ENCODE measurements at regions not wholly inside any gene's neighbourhood (a gene's known extent, or its start where the extent isn't known, plus 50 kb on each side); places are given as distances from the start of the nearest gene placed in this dataset.
"Not testable (repeated sequence)": the region's sequence is repeated elsewhere in the genome, so short reads cannot be mapped to it uniquely, and the experiment has no call there.

DNA sequence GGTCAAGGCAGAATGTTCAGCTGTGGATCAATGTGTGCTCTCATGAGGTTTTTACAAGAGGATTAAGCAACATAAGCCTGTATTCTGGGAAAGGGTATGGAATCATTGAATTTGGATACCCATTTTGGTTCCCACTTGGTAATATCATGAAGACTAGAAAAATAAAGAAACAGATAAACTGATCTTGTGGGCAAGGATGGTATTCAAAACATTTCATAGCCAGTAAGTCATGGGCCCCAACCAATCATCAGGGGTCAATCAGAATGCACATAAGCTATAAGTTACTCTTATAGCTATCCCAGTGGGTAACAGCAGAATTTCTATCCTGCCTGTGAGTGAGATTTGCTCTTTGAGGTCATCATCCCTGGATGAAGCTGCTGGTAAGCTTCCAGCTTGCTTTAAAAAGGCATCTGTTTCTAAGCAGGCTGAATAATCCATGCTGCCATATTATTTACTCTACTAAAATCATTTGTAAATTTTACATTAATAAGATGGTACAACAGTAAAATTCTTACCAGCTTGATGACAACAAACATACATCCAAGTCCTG is 291.2 kb downstream of the RAD51AP2 start:
- Histone ChIP-seq H3K27me3 (ENCODE audit: control insufficient read depth, insufficient read depth, low read length, poor library complexity, severe bottlenecking) (no peaks in the 10 kb centered on the region), H3K4me1 (ENCODE audit: control insufficient read depth, insufficient read depth, low read length) (no peaks in the 10 kb centered on the region), H3K9me3 (ENCODE audit: control insufficient read depth, low read length) (no peaks in the 10 kb centered on the region), H3K36me3 (ENCODE audit: control insufficient read depth, insufficient read depth, low read length) (no peaks in the 10 kb centered on the region), H3K4me3 (ENCODE audit: insufficient read depth, low read depth, low read length) (no peak overlapping the region), H3K27ac (ENCODE audit: insufficient read depth, low read depth, low read length, poor library complexity, severe bottlenecking) (no peak overlapping the region)

DNA sequence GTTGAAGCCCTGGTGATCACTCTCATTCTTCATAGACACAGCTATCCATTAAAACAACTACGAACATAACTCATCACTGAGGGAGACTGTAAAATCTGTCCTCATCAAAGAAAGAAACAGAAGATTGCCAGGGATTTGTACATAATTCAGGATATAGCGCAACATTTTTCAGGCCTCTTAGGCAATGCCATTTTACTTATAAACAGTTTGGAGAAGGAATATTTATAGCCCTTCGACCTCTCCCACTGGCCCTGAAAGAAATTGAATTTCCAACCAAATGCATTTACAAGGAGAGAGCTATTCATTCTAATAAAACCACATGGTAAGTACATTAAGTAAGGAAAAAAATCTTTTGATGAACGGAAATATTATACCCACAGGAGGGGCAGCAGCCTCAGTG is 295.0 kb downstream of the RAD51AP2 start:
- Histone ChIP-seq H3K27me3 (ENCODE audit: control insufficient read depth, insufficient read depth, low read length, poor library complexity, severe bottlenecking) (no peaks in the 10 kb centered on the region), H3K27ac (ENCODE audit: insufficient read depth, low read depth, low read length, poor library complexity, severe bottlenecking) (no peak overlapping the region), H3K9me3 (ENCODE audit: control insufficient read depth, low read length) (no peaks in the 10 kb centered on the region), H3K4me3 (ENCODE audit: insufficient read depth, low read depth, low read length) (no peak overlapping the region), H3K36me3 (ENCODE audit: control insufficient read depth, insufficient read depth, low read length) (no peaks in the 10 kb centered on the region), H3K4me1 (ENCODE audit: control insufficient read depth, insufficient read depth, low read length) (no peaks in the 10 kb centered on the region)
- 97 to 100% methylated on average over 2 to 4 of the region's 4 CpGs for WGBS, 2 experiments

DNA sequence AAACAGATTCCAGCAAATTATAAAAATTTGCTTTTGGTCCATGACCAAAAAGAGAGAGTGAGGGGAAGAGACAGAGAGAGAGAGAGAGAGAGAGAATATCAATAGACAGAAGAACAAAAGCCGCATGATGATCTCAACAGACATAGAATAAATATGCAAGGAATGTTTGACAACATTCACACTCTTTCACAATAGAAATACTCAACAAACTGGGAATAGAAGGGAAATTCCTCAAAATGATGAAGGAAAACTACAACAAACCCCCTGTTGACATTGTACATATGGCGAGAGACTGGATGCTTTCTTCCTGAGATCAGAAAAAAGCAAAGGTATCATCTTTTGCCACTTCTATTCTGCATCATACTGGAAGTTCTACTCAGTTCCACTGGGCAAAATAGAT is 309.7 kb downstream of the RAD51AP2 start:
- H3K9me3 ChIP-seq (ENCODE audit: control insufficient read depth, low read length) = no peaks in the 10 kb centered on the region
- H3K4me3 ChIP-seq (ENCODE audit: insufficient read depth, low read depth, low read length) = no peak overlapping the region

DNA sequence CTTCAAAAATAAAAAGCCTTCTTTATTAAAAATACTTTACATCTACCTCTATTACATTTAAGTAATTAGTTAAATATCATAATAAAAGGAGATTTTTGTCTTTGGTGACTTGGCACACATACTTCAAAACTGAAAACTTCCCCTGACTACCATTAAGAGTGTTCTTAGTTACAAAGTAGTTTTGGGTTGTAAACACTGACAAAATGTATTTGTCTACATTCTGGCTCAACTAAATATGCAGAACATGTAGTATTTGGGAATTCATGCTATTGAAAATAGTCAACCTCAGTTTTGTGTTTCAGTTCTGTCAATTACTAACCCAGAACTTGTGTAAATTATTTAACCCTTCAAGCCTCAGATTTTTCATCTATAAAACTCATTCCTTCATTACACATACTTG is 311.5 kb downstream of the RAD51AP2 start:
- no peak overlapping the region for H3K27ac ChIP-seq (ENCODE audit: insufficient read depth, low read depth, low read length, poor library complexity, severe bottlenecking)
- no peaks in the 10 kb centered on the region for H3K27me3 ChIP-seq (ENCODE audit: control insufficient read depth, insufficient read depth, low read length, poor library complexity, severe bottlenecking)
- no peaks in the 10 kb centered on the region for H3K36me3 ChIP-seq (ENCODE audit: control insufficient read depth, insufficient read depth, low read length)
- H3K9me3 ChIP-seq (ENCODE audit: control insufficient read depth, low read length) = no peaks in the 10 kb centered on the region
- no peaks in the 10 kb centered on the region for H3K4me1 ChIP-seq (ENCODE audit: control insufficient read depth, insufficient read depth, low read length)
- no peak overlapping the region for H3K4me3 ChIP-seq (ENCODE audit: insufficient read depth, low read depth, low read length)

More for the DNA sequence above, 309.7 kb downstream of the RAD51AP2 start:
- H3K36me3 ChIP-seq (ENCODE audit: control insufficient read depth, insufficient read depth, low read length) = no peaks in the 10 kb centered on the region
- 92 to 100% methylated on average over 1 to 2 of the region's 2 CpGs for WGBS, 2 experiments
- no peak overlapping the region for H3K27ac ChIP-seq (ENCODE audit: insufficient read depth, low read depth, low read length, poor library complexity, severe bottlenecking)
- no peaks in the 10 kb centered on the region for H3K4me1 ChIP-seq (ENCODE audit: control insufficient read depth, insufficient read depth, low read length)
- H3K27me3 ChIP-seq (ENCODE audit: control insufficient read depth, insufficient read depth, low read length, poor library complexity, severe bottlenecking) = no peaks in the 10 kb centered on the region

DNA sequence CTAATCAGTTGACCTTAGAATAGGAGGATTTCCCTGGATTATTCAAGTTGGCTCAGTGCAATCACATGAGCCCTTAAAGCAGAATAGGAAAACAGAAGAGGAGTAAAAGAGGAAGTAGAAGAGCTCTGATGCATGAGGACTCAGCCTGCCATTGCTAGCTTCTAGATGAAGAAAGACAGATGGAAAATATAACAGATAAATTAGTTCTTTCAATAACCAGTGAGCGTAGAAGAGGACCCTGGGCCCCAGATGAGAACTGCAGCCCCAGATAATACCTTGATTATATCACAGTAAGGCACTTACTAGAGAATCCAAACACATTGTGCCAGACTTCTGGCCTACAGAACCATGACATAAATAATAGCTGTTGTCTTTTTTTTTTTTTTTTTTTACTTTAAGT is 314.0 kb downstream of the RAD51AP2 start:
- not testable (repeated sequence) for H3K4me1 ChIP-seq (ENCODE audit: control insufficient read depth, insufficient read depth, low read length); H3K9me3 ChIP-seq (ENCODE audit: control insufficient read depth, low read length); H3K36me3 ChIP-seq (ENCODE audit: control insufficient read depth, insufficient read depth, low read length); H3K27ac ChIP-seq (ENCODE audit: insufficient read depth, low read depth, low read length, poor library complexity, severe bottlenecking); H3K27me3 ChIP-seq (ENCODE audit: control insufficient read depth, insufficient read depth, low read length, poor library complexity, severe bottlenecking); H3K4me3 ChIP-seq (ENCODE audit: insufficient read depth, low read depth, low read length)
- WGBS, 2 experiments = 100% methylated on average over 1 of the region's 1 CpG

DNA sequence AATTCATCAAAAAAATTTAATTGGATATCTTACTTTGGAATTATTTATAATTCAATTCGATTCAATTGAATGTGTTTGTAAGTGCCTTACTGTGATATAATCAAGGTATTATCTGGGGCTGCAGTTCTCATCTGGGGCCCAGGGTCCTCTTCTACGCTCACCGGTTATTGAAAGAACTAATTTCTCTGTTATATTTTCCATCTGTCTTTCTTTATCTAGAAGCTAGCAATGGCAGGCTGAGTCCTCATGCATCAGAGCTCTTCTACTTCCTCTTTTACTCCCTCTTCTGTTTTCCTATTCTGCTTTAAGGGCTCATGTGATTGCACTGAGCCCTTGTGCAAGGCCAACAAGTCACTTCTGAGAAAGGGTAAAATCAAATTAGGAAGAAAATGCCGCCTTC is 315.6 kb downstream of the RAD51AP2 start:
- 95 to 98% methylated on average over 3 to 4 of the region's 4 CpGs for WGBS, 2 experiments
- H3K9me3 ChIP-seq (ENCODE audit: control insufficient read depth, low read length); H3K4me1 ChIP-seq (ENCODE audit: control insufficient read depth, insufficient read depth, low read length); H3K27ac ChIP-seq (ENCODE audit: insufficient read depth, low read depth, low read length, poor library complexity, severe bottlenecking); H3K4me3 ChIP-seq (ENCODE audit: insufficient read depth, low read depth, low read length); H3K27me3 ChIP-seq (ENCODE audit: control insufficient read depth, insufficient read depth, low read length, poor library complexity, severe bottlenecking); H3K36me3 ChIP-seq (ENCODE audit: control insufficient read depth, insufficient read depth, low read length): not testable (repeated sequence)

DNA sequence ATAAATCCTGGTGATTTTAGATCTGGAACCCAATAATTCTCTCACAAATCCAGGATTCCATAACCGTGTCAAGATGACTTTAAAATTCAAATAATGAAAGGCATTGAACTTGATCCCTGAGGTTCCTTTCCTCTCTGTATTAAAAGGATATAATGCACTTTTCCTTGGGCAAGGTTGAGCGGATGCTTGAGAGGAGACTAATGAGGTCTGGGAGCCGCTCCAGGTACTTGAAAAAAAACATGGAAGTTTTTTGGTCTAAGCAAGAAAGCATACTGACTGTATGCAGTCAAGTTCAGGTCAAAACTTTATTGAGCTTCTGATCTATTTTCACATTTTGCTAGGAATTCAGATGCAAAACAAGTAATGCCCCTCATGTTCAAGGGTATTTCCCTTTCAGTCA is 318.5 kb downstream of the RAD51AP2 start:
- Histone ChIP-seq H3K4me3 (ENCODE audit: insufficient read depth, low read depth, low read length) (no peak overlapping the region), H3K4me1 (ENCODE audit: control insufficient read depth, insufficient read depth, low read length) (no peaks in the 10 kb centered on the region), H3K27ac (ENCODE audit: insufficient read depth, low read depth, low read length, poor library complexity, severe bottlenecking) (no peak overlapping the region), H3K36me3 (ENCODE audit: control insufficient read depth, insufficient read depth, low read length) (no peaks in the 10 kb centered on the region), H3K27me3 (ENCODE audit: control insufficient read depth, insufficient read depth, low read length, poor library complexity, severe bottlenecking) (no peaks in the 10 kb centered on the region), H3K9me3 (ENCODE audit: control insufficient read depth, low read length) (no peaks in the 10 kb centered on the region)
- 90 to 96% methylated on average over 3 of the region's 3 CpGs for WGBS, 2 experiments

DNA sequence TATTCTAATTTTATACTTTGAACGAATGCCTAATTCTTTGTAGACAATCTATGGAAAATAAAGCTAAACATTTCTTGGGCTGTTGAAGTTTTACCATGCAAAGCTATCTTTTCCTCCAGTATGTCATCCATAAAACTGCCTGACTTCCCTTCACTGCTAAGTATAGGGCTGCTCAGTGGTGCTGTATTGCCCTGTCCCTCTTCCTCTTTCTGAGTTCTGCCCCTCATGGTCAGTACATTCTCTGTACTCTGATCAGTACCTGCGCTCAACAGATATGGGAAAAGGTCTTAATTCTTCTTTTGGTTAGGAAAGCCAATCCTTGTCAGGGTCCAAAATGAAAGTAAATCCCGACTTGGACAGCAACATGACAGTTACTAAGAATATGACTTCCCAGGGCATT is 321.9 kb downstream of the RAD51AP2 start:
- Histone ChIP-seq H3K9me3 (ENCODE audit: control insufficient read depth, low read length) (no peaks in the 10 kb centered on the region), H3K36me3 (ENCODE audit: control insufficient read depth, insufficient read depth, low read length) (no peaks in the 10 kb centered on the region), H3K4me1 (ENCODE audit: control insufficient read depth, insufficient read depth, low read length) (no peaks in the 10 kb centered on the region), H3K27me3 (ENCODE audit: control insufficient read depth, insufficient read depth, low read length, poor library complexity, severe bottlenecking) (no peaks in the 10 kb centered on the region), H3K4me3 (ENCODE audit: insufficient read depth, low read depth, low read length) (no peak overlapping the region), H3K27ac (ENCODE audit: insufficient read depth, low read depth, low read length, poor library complexity, severe bottlenecking) (no peak overlapping the region)
- WGBS, 2 experiments = 92 to 94% methylated on average over 2 of the region's 3 CpGs

DNA sequence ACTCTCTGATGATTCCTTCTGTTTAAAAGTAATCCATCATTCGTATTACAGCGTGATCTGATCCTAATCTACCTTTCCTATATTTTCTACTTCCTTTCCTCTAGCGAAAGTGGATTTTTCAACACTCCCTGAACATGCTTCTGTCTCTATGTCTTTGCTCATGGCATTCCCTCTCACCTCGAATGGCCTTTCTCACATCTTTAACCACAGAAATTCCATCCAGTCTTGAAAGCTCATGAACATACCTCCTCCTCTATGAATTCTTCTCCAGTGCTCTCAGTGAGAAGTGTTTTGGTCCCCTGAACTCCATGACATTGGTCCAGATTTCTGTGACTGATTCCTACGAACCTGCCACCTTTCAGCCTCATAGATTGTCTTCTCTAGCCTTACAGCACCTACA is 323.2 kb downstream of the RAD51AP2 start:
- no peaks in the 10 kb centered on the region for H3K4me1 ChIP-seq (ENCODE audit: control insufficient read depth, insufficient read depth, low read length)
- WGBS, 2 experiments = 92 to 95% methylated on average over 5 of the region's 5 CpGs
- H3K36me3 ChIP-seq (ENCODE audit: control insufficient read depth, insufficient read depth, low read length) = no peaks in the 10 kb centered on the region
- H3K27me3 ChIP-seq (ENCODE audit: control insufficient read depth, insufficient read depth, low read length, poor library complexity, severe bottlenecking) = no peaks in the 10 kb centered on the region
- H3K4me3 ChIP-seq (ENCODE audit: insufficient read depth, low read depth, low read length) = no peak overlapping the region
- H3K9me3 ChIP-seq (ENCODE audit: control insufficient read depth, low read length) = no peaks in the 10 kb centered on the region
- no peak overlapping the region for H3K27ac ChIP-seq (ENCODE audit: insufficient read depth, low read depth, low read length, poor library complexity, severe bottlenecking)

DNA sequence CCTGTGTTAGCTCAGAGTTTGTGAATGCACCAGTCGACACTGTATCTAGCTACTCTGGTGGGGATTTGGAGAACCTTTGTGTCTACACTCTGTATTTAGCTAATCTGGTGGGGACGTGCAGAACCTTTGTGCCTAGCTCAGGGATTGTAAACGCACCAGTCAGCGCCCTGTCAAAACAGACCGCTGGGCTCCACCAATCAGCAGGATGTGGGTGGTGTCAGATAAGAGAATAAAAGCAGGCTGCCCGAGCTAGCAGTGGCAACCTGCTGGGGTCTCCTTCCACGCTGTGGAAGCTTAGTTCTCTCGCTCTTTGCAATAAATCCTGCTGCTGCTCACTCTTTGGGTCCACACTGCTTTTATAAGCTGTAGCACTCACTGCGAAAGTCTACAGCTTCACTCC is 324.2 kb downstream of the RAD51AP2 start:
- Histone ChIP-seq H3K27me3 (ENCODE audit: control insufficient read depth, insufficient read depth, low read length, poor library complexity, severe bottlenecking) (no peaks in the 10 kb centered on the region), H3K27ac (ENCODE audit: insufficient read depth, low read depth, low read length, poor library complexity, severe bottlenecking) (no peak overlapping the region), H3K4me3 (ENCODE audit: insufficient read depth, low read depth, low read length) (no peak overlapping the region), H3K4me1 (ENCODE audit: control insufficient read depth, insufficient read depth, low read length) (no peaks in the 10 kb centered on the region), H3K9me3 (ENCODE audit: control insufficient read depth, low read length) (no peaks in the 10 kb centered on the region), H3K36me3 (ENCODE audit: control insufficient read depth, insufficient read depth, low read length) (no peaks in the 10 kb centered on the region)
- WGBS, 2 experiments = 91% methylated on average over 9 of the region's 9 CpGs

DNA sequence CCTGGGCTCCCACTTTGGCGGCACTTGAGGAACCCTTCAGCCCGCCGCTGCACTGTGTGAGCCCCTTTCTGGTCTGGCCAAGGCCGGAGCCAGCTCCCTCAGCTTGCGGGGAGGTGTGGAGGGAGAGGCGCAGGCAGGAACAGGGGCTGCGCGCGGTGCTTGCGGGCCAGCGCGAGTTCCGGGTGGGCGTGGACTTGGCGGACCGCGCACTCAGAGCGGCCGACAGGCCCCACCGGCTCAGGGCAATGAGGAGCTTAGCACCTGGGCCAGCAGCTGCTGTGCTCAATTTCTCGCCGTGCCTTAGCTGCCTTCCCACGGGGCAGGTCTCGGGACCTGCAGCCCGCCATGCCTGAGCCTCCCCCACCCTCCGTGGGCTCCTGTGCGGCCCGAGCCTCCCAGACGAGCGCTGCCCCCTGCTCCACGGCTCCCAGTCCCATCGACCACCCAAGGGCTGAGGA is 324.8 kb downstream of the RAD51AP2 start:
- H3K4me1 ChIP-seq (ENCODE audit: control insufficient read depth, insufficient read depth, low read length); H3K27me3 ChIP-seq (ENCODE audit: control insufficient read depth, insufficient read depth, low read length, poor library complexity, severe bottlenecking); H3K36me3 ChIP-seq (ENCODE audit: control insufficient read depth, insufficient read depth, low read length); H3K27ac ChIP-seq (ENCODE audit: insufficient read depth, low read depth, low read length, poor library complexity, severe bottlenecking); H3K9me3 ChIP-seq (ENCODE audit: control insufficient read depth, low read length); H3K4me3 ChIP-seq (ENCODE audit: insufficient read depth, low read depth, low read length): not testable (repeated sequence)
- 97 to 98% methylated on average over 32 of the region's 32 CpGs for WGBS, 2 experiments

Measured in ectodermal cell (in vitro differentiated cells).